Stomach smooth muscle (tissue), 2 donors: ENCODE measurements at regions not wholly inside any gene's neighbourhood (a gene's known extent, or its start where the extent isn't known, plus 50 kb on each side); places are given as distances from the start of the nearest gene placed in this dataset.

ENCODE experiments used
- H3K27ac ChIP-seq: one replicate; pipeline ENCODE4 v1.7.0; 2013; ENCODE audit warnings: mild to moderate bottlenecking, low read length, inconsistent platforms
- H3K27me3 ChIP-seq, 2 donors: one replicate each; pipeline ENCODE4 v1.7.0; 2013; ENCODE audit warnings: low read length in 2 of 2; ENCODE audit not compliant: insufficient read depth in 2 of 2, control insufficient read depth in 1 of 2
- H3K36me3 ChIP-seq, 2 donors: one replicate each; pipeline ENCODE4 v1.7.0; 2013; ENCODE audit warnings: low read length in 2 of 2; ENCODE audit not compliant: control insufficient read depth in 2 of 2, insufficient read depth in 2 of 2
- H3K4me1 ChIP-seq: one replicate; pipeline ENCODE4 v1.7.0; 2013; ENCODE audit warnings: low read length; ENCODE audit not compliant: control insufficient read depth, insufficient read depth
- H3K4me3 ChIP-seq, 2 donors: one replicate each; pipeline ENCODE4 v1.7.0; 2013; ENCODE audit warnings: low read length in 2 of 2
- H3K9ac ChIP-seq, 2 donors: one replicate each; pipeline ENCODE4 v1.7.0; 2013; ENCODE audit warnings: low read length in 2 of 2, mild to moderate bottlenecking in 1 of 2
- H3K9me3 ChIP-seq, 2 donors: one replicate each; pipeline ENCODE4 v1.7.0; 2013; ENCODE audit warnings: low read length in 2 of 2; ENCODE audit not compliant: control insufficient read depth in 2 of 2
- donor health status: healthy.
- donor health status: Pancreatic carcinoma.

- Histone ChIP-seq H3K27me3 (peaks cover 0 to 2% of the 10 kb centered on the region in 2 donors), H3K9me3 (no peaks in the 10 kb centered on the region), H3K4me1 (no peaks in the 10 kb centered on the region), H3K9ac (no peak overlapping the region), H3K4me3 (no peak overlapping the region), H3K27ac (no peak overlapping the region), H3K36me3 (no peaks in the 10 kb centered on the region)
Measured at GRCh38 chr20:48270885-48271284, 485.6 kb upstream of the SULF2 start.

GRCh38 chr20:48267860-48268633 is 482.8 kb upstream of the SULF2 start:
- no peak overlapping the region for H3K9ac ChIP-seq
- H3K27ac ChIP-seq: no peak overlapping the region
- no peaks in the 10 kb centered on the region for H3K36me3 ChIP-seq
- no peaks in the 10 kb centered on the region for H3K4me1 ChIP-seq
- peaks cover 0 to 2% of the 10 kb centered on the region in 2 donors for H3K27me3 ChIP-seq
- no peaks in the 10 kb centered on the region for H3K9me3 ChIP-seq
- no peak overlapping the region for H3K4me3 ChIP-seq

- Histone ChIP-seq H3K9me3 (no peaks in the 10 kb centered on the region), H3K4me3 (no peak overlapping the region), H3K9ac (no peak overlapping the region), H3K4me1 (no peaks in the 10 kb centered on the region), H3K27ac (peak overlapping the region; percentile 18), H3K36me3 (no peaks in the 10 kb centered on the region), H3K27me3 (no peaks in the 10 kb centered on the region)
Measured at GRCh38 chr20:48266571-48266970, 481.3 kb upstream of the SULF2 start.

DNA sequence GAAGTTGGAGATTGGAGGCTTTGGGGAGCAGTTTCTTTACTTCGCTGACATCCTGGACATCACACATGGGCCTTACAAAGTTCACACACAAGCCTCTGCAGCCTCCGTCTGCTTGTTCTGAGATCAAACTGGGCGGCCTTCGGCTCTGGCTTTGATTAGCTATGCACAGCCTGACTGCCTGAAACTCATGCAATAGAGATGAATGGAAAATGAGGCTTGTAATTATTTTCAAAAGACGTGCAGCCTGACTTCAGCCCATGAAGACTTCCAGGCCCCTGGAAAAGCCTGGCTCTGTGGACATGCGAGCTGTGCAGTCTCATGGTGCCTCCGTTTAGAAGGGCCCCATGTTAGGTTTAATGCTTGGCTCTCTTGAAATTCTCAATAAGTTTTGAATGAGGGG is 480.5 kb upstream of the SULF2 start:
- Histone ChIP-seq H3K9ac (no peak overlapping the region), H3K4me3 (no peak overlapping the region), H3K9me3 (no peaks in the 10 kb centered on the region), H3K4me1 (no peaks in the 10 kb centered on the region), H3K36me3 (no peaks in the 10 kb centered on the region), H3K27ac (peak overlapping the region; percentile 18), H3K27me3 (no peaks in the 10 kb centered on the region)

DNA sequence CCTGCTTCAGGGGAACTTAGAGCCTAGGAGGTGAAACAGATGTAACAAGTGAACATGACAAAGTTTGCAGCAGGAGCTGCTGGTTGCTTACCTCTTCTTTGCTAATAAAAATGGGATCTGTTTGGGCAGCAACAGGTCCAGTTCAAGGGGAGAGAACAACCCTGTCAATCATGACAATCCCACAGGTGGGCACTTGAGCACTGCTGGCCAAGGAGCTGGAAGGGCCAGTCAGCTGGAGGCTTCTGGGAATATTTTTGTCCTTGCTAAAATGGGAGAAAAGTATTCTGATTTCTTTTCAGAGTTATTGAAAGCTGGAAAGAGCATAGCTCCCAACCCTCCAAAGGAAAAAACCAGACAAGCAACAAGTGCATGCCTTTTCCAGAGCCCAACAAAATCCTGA is 477.7 kb upstream of the SULF2 start:
- Histone ChIP-seq H3K27ac (no peak overlapping the region), H3K4me3 (no peak overlapping the region), H3K36me3 (no peaks in the 10 kb centered on the region), H3K27me3 (no peaks in the 10 kb centered on the region), H3K9me3 (no peaks in the 10 kb centered on the region), H3K4me1 (no peaks in the 10 kb centered on the region), H3K9ac (no peak overlapping the region)

DNA sequence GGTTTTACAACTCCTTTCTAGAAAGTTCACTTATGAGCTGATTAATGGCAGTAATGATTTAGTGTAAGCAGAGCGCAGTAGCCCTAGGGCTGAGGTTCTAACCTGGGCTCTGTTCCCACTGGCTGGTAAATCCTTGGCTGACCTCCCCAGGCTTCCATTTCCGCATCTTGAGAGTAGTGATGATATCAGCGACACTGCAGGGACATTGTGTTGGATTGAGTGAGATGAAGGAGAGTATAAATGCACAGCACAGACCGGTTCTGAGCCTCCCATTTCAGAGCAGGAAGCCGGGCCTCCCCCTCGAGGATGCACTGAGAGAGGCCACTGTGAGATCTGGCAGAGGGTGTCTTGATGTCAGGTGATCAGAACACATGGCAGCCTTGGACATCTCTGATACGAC is 477.2 kb upstream of the SULF2 start:
- no peak overlapping the region for H3K27ac ChIP-seq
- H3K4me3 ChIP-seq: no peak overlapping the region
- no peaks in the 10 kb centered on the region for H3K9me3 ChIP-seq
- H3K9ac ChIP-seq: no peak overlapping the region
- no peaks in the 10 kb centered on the region for H3K4me1 ChIP-seq
- no peaks in the 10 kb centered on the region for H3K36me3 ChIP-seq
- H3K27me3 ChIP-seq: no peaks in the 10 kb centered on the region

DNA sequence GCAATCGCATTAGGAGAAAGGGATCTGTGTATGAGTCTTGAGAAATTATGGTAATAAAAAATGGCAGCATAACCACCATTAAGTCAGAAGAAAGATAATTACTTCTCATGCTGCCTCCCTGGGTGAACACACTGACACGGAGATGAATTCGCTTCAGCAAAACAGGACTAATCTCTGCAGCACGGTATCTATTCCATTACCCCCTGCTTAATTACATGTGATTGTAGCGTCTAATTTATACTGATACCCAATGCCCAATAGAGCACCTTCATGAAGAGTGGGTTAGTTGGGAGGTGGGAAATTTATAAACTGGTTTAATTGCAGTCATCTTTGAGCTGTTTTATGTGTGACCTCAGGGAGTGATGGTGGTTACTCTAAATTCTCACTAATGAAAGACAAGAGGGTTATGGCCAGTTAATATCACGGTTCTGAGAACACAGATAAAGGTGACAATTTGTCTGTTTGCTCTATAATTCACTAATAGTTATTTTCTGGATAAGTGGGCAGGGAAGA is 476.2 kb upstream of the SULF2 start:
- Histone ChIP-seq H3K9me3 (no peaks in the 10 kb centered on the region), H3K27ac (no peak overlapping the region), H3K4me3 (no peak overlapping the region), H3K9ac (no peak overlapping the region), H3K36me3 (no peaks in the 10 kb centered on the region), H3K27me3 (no peaks in the 10 kb centered on the region), H3K4me1 (no peaks in the 10 kb centered on the region)

- Histone ChIP-seq H3K36me3 (no peaks in the 10 kb centered on the region), H3K27me3 (no peaks in the 10 kb centered on the region), H3K4me1 (no peaks in the 10 kb centered on the region)
Measured at GRCh38 chr20:48260129-48260756, 475.0 kb upstream of the SULF2 start.

GRCh38 chr20:48259456-48259855 is 474.2 kb upstream of the SULF2 start:
- H3K36me3 ChIP-seq: no peaks in the 10 kb centered on the region
- no peaks in the 10 kb centered on the region for H3K4me1 ChIP-seq
- H3K27me3 ChIP-seq: no peaks in the 10 kb centered on the region
- H3K9ac ChIP-seq: no peak overlapping the region
- no peak overlapping the region for H3K27ac ChIP-seq
- no peaks in the 10 kb centered on the region for H3K9me3 ChIP-seq
- H3K4me3 ChIP-seq: no peak overlapping the region

More at GRCh38 chr20:48260129-48260756, 475.0 kb upstream of the SULF2 start:
- Histone ChIP-seq H3K4me3 (no peak overlapping the region), H3K27ac (no peak overlapping the region), H3K9ac (no peak overlapping the region), H3K9me3 (no peaks in the 10 kb centered on the region)

GRCh38 chr20:48257833-48258232 is 472.6 kb upstream of the SULF2 start:
- Histone ChIP-seq H3K4me3 (no peak overlapping the region), H3K4me1 (no peaks in the 10 kb centered on the region), H3K36me3 (no peaks in the 10 kb centered on the region), H3K27me3 (no peaks in the 10 kb centered on the region), H3K27ac (no peak overlapping the region), H3K9me3 (no peaks in the 10 kb centered on the region), H3K9ac (no peak overlapping the region)

DNA sequence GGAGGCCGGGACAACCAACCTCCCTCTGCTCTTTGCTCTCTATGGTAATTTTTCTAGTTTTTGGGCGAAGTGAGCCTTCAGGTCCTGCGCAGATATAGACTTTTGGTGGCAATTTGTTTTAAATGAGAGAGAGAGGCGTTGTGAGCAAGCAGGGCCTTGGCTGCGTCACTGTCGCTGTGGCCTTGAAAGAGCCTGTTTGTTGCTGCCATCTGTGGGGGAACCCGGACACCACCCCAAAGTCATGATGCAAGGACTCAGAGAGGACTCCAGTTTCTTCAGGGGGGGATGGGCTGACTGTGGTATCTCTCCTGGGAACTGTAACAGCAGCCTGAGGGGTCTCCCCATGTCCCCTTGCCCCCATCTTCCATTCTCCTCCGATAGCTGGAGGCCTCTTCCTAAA is 462.7 kb upstream of the SULF2 start:
- Histone ChIP-seq H3K27ac (no peak overlapping the region), H3K4me1 (no peaks in the 10 kb centered on the region), H3K9me3 (no peaks in the 10 kb centered on the region), H3K27me3 (no peaks in the 10 kb centered on the region), H3K9ac (no peak overlapping the region), H3K4me3 (no peak overlapping the region), H3K36me3 (no peaks in the 10 kb centered on the region)
